Stimulated activated CD4-positive, alpha-beta T cell treated with anti-CD3 and anti-CD28 coated beads, Interleukin-15, amount 100 ng/mL, for 48 hours (primary cell): ENCODE measurements at regions not wholly inside any gene's neighbourhood (a gene's known extent, or its start where the extent isn't known, plus 50 kb on each side); places are given as distances from the start of the nearest gene placed in this dataset.

Source experiments
- DNase-seq, 2 donors: peaks; one replicate each; pipeline ENCODE4 v3.0.0-alpha.2; 2020; ENCODE audit warnings: low read depth in 2 of 2

- DNase-seq: no peak
These were observed 84.3 kb upstream of the LGALSL start for GRCh38 chr2:64369706-64370105.

DNA sequence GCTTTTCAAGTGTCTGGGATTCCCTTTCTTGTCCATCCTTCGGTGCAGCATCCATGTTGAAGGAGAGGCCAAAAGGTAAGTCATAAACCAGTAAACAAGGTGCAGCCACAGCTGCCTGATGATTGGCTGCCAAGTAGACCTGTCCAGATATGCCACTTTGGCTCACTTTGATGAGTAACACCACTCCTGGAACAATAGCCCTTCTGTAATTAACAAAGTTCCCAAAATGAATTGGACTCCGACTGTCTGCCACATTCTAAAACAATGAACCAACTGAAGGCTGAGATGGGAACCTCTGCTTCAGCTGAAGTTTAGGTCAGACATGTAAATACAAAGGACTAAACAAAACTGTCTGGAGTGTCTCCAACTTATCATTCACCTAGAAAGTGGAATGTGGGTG lies 82.2 kb upstream of the LGALSL start:
- no peak for DNase-seq

DNA sequence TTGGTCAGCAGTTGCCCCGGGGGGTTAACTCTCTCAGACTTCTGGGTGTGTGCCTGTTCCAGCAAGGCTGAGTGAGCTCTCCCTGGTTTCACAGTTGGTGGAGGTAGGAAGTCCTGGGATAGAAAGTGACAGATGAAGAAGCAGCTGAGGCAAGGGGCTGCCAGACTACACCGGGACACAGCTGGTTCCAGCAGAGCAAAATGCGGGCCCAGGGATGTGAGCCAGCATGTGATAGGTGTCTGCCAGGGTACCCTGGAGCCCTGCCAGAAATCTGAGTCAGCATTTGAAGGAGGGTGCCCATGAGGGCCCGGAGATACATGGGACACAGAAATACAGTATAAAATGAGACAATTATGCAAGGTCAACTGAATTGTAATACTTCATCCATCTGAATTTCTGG lies 79.3 kb upstream of the LGALSL start:
- DNase-seq: no peak

- DNase-seq: no peak
These were observed 77.0 kb upstream of the LGALSL start for GRCh38 chr2:64376926-64377325.

GRCh38 chr2:64379186-64379585 lies 74.8 kb upstream of the LGALSL start:
- DNase-seq: no peak

DNA sequence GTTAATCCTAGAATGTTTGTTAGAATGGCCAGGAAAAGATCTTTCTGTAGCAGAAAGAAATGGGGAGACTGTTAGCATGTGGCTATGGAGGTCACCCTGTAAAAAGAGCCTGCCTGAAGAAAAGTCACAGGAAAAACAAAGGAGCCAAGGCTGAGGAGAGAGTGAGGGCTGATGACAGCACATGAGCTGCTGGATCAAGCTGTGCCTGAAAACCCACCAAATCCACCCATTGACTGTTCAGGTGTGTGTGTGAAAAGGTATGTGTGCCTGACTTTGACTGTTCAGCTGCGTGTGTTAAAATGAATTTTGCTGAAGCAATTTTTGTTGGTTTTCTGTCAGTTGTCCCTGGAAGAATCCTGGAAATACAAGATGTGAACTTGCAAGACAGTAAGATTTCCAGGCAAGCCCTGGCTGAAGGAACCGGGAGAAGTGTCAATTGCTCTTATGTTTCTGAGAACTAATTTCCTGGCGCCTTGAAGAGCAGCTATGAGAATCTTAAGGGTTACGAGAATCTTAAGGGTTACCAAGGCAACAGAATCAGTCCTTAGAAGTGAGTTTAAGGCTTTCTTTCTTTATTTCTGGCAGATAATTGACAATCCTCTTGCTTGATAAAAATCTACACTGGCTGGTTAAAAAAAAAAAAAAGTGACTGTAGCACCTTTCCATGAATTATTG lies 73.0 kb upstream of the LGALSL start:
- no peak for DNase-seq

DNA sequence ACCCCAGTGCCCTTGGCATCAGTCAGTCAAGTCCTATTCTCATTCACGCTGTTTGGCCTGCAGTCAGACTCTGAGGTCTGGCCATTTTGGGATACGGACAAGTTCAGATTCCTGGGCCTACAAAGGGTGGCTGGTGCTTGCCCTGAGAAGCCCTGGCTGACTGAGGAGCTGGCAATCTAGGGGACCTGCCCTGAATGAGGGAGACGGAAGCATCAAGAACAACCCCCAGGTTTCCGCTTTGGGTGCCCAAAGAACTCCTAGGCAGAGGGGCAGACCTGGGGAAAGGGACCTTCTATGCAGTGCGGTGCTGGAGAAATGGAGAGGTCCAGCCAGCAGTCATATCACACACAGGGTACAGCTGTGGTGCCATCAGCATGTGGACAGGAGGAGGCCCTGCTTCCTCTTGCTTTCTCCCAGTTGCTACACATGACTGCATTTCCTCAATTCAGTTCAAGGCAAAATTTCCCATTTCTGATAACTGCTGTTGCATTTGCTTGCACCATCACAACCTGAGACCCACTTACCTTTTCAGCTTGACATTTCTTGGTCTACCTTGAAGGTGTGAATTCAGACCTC lies 70.9 kb upstream of the LGALSL start:
- DNase-seq: no peak

DNA sequence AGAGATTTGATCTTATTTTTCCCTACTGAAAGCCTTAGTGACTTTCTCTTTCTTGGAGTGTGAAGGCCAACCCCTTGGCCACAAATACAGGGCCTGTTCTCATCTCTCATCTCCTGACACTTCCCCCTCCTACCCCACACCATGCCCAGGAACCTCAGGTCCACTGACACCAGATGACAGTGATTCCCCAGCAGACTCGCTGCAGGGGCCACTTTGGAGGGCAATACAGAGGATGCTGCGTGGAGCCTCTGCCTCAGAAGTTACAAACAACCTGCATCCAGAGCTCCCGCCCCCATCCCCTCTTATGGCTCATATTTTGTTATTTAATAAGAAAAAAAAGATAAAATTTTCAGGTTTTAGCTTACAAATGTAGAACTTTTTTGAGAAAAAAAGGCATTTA lies 70.1 kb upstream of the LGALSL start:
- no peak for DNase-seq

DNA sequence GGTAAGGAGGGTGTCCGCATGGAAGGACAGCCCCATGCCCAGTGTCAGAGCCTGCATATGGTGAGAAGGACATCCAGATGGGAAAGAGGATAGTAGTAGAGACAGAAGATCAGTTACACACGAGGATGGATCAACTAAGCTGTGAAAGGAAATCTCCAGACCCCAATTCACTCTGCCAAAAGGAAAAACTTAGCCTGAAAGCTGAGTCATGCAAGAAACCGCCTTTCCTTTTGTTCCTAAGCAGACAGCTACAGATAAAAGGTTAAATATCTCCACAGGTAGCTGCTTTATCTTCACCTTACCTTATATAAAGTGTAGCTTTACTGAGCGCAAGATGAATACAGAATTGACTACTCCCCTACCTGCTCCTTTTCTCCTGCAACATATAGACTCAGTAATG lies 67.3 kb upstream of the LGALSL start:
- no peak for DNase-seq

DNA sequence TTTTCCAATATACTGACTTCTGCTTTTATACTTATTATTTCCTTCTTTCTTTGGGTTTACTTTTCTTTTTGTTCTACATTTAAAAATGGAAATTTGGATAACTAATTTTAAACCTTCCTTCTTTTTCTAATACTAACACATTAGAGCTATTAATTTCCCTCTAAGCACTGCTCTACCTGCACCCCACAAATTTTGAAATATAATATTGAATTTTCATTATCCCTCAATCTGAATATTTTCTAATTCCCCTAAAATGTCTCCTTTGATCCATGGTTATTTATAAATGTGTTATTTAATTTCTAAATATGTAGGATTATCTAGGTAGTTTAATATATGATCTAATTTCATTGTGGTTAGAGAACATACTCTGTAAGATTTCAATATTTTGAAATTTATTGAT lies 63.4 kb upstream of the LGALSL start:
- DNase-seq: no peak

DNA sequence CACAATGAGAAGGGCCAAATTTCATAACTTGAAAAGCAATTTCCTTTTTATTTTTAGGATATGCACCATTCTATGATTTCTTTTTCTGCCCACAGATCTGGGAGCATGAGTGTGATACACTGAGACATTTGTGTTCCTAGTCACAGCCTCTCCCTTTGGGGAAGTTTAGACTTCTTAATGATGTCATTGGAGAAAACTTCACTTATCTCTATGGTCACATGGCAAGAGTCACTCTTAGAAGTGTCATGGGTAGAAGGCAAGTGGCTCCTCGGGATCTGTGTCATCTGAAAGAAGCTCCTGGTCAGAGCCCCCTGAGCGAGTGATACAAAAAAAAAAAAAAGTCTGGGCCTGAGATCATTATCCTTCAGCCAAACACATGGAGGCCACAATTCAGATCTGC lies 62.5 kb upstream of the LGALSL start:
- no peak for DNase-seq

GRCh38 chr2:64391940-64392339 lies 62.0 kb upstream of the LGALSL start:
- DNase-seq: no peak

- DNase-seq: no peak
These were observed 61.4 kb upstream of the LGALSL start for GRCh38 chr2:64392529-64392928.

GRCh38 chr2:64393383-64394010 lies 60.5 kb upstream of the LGALSL start:
- DNase-seq: no peak

- no peak for DNase-seq
These were observed 59.8 kb upstream of the LGALSL start for GRCh38 chr2:64394153-64394552.

GRCh38 chr2:64396001-64396400 lies 58.0 kb upstream of the LGALSL start:
- DNase-seq: no peak

DNA sequence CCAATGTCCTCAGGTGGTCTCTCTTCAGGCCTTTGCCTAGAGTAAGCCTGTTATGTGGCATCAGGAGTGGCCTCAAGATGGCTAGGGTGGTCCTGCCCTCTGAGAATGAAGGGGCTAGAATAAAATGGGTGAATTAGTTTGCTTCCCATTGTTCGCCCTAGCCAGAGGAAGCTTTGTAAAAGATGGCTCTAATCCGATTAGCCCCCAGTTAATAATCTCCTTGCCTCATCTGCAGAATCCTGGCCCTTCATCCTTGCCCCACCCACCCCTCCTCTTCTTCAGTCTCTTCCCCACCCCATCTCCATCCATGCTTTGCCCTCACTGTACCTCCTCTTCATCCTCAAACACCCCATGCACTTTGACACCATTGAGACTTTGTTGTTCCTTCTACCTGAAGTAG lies 57.4 kb upstream of the LGALSL start:
- DNase-seq: no peak

GRCh38 chr2:64398516-64399129 lies 55.3 kb upstream of the LGALSL start:
- DNase-seq: no peak

DNA sequence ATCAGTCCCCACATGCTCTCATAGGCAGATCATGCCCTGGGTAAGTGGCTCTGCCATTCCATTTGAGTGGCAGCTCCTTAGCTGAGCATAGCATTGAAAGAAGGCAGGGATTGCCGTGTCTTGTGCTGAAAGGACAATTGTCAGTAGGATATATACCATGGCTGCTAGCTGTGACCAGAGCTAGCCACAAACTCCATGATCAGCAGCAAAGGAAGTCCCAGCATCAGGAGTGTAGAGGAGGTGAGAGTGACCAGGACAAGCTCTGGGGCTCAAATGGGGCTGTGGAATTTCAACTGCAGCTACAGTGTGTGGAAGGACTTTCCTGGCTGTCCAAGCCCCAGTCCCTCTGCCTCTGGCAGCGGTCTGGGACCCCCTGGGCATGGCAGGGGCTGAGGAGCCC lies 54.4 kb upstream of the LGALSL start:
- no peak for DNase-seq

DNA sequence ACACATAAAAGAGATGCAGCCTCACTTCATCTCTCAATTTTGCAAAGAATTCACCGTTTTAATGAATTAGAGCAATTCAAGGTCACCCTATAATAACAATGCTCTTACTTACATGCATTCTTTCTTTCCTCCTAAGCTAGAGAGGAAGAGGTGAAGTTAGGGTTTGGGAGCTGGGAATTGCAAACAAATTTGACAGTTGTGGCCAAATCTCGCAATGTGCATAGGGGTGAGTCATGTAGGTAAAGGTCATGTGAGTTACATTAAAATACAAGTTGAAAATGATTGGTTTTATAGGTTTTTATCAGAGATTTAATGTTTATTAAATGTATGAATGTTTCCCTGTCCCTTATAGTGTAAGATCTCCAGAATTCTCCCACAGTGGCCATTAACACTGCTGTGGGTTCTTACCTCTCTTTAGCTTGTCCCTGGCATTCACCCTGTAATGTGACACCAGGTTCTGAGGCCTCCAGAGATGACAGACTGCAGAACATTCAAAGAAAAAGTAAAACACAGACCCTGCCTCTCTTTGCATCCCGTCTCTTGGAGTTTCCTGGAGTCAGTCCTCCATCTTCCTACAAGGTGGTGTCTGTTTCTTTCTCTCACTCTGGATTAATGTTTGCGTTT lies 53.7 kb upstream of the LGALSL start:
- no peak for DNase-seq

- no peak for DNase-seq
These were observed 53.0 kb upstream of the LGALSL start for GRCh38 chr2:64400733-64401528.

- no peak for DNase-seq
These were observed 52.5 kb upstream of the LGALSL start for GRCh38 chr2:64401529-64401880.
